ENCODE measurements at regions not wholly inside any gene's neighbourhood (a gene's known extent, or its start where the extent isn't known, plus 50 kb on each side); places are given as distances from the start of the nearest gene placed in this dataset.
"Not testable (repeated sequence)": the region's sequence is repeated elsewhere in the genome, so short reads cannot be mapped to it uniquely, and the experiment has no call there.

GRCh38 chr17:21769781-21770180 lies 77.5 kb downstream of the KCNJ18 start:
- Mint-ChIP-seq H3K9me3 (peaks cover 72 to 79% of the 10 kb centered on the region in 2 experiments), H3K36me3 (ENCODE audit: insufficient read depth in 1 of 3, low read depth in 3 of 3) (peaks cover 5 to 16% (median 14%) of the 10 kb centered on the region in 3 experiments)
- not testable (repeated sequence) for H3K23me2 ChIP-seq (ENCODE audit: insufficient read length, low read depth, low read length, poor library complexity, severe bottlenecking); H2BK12ac ChIP-seq (ENCODE audit: insufficient read length, low read depth, low read length); H2AK5ac ChIP-seq (ENCODE audit: insufficient read length, low read length); H3K27me3 ChIP-seq (ENCODE audit: insufficient read depth, low read length); H2BK15ac ChIP-seq (ENCODE audit: low read depth, low read length); H3K4me3 Mint-ChIP-seq; H2BK120ac ChIP-seq (ENCODE audit: low read depth, low read length, poor library complexity, severe bottlenecking); H3K18ac ChIP-seq (ENCODE audit: insufficient read length, low read depth, low read length); H4K91ac ChIP-seq (ENCODE audit: insufficient read length, low read depth, low read length); H3K4me2 ChIP-seq (ENCODE audit: insufficient read depth, insufficient read length, low read length); H3T11ph ChIP-seq (ENCODE audit: low read length); DNase-seq; H3K4me1 ChIP-seq (ENCODE audit: insufficient read depth, low read length); H3K27ac Mint-ChIP-seq; H3K4ac ChIP-seq (ENCODE audit: low read depth, low read length); H2AFZ ChIP-seq (ENCODE audit: low read length); H2BK20ac ChIP-seq (ENCODE audit: low read depth, low read length, poor library complexity, severe bottlenecking); H4K20me1 ChIP-seq (ENCODE audit: control insufficient read depth, insufficient read depth, insufficient read length); H3K9ac ChIP-seq (ENCODE audit: extremely low read depth, insufficient read length, low read length); H4K5ac ChIP-seq (ENCODE audit: insufficient read length, low read depth, low read length); H3K56ac ChIP-seq (ENCODE audit: insufficient read length, low read depth, low read length); H3K27me3 Mint-ChIP-seq (ENCODE audit: low read depth); H3K27ac ChIP-seq (ENCODE audit: insufficient read length, low read depth, low read length); H3K79me1 ChIP-seq (ENCODE audit: insufficient read depth, low read depth, low read length, poor library complexity, severe bottlenecking); H3K23ac ChIP-seq (ENCODE audit: insufficient read length, low read depth, low read length); H3K14ac ChIP-seq (ENCODE audit: insufficient read depth, low read length); H2BK5ac ChIP-seq (ENCODE audit: insufficient read length, low read length); H3K79me2 ChIP-seq (ENCODE audit: insufficient read depth, low read length); H3K4me1 Mint-ChIP-seq; H4K8ac ChIP-seq (replicated peaks; ENCODE audit: insufficient read length, low read depth, low read length)
- H3K9me3 ChIP-seq (ENCODE audit: control insufficient read depth, low read depth, low read length) = peaks cover 68% of the 10 kb centered on the region
- no CpG with 5 or more reads among the region's 16 CpGs for WGBS (ENCODE audit: extremely low coverage, insufficient read length, low lambda C conversion rate)

GRCh38 chr17:21770466-21771446 lies 78.4 kb downstream of the KCNJ18 start:
- not testable (repeated sequence) for H3K14ac ChIP-seq (ENCODE audit: insufficient read depth, low read length); H2BK12ac ChIP-seq (ENCODE audit: insufficient read length, low read depth, low read length); H2BK20ac ChIP-seq (ENCODE audit: low read depth, low read length, poor library complexity, severe bottlenecking); H3K27ac Mint-ChIP-seq; H2AFZ ChIP-seq (ENCODE audit: low read length); H2AK5ac ChIP-seq (ENCODE audit: insufficient read length, low read length); H2BK5ac ChIP-seq (ENCODE audit: insufficient read length, low read length); H3K4me2 ChIP-seq (ENCODE audit: insufficient read depth, insufficient read length, low read length); H3T11ph ChIP-seq (ENCODE audit: low read length); H3K23me2 ChIP-seq (ENCODE audit: insufficient read length, low read depth, low read length, poor library complexity, severe bottlenecking); H3K9ac ChIP-seq (ENCODE audit: extremely low read depth, insufficient read length, low read length); H3K4ac ChIP-seq (ENCODE audit: low read depth, low read length); H4K8ac ChIP-seq (replicated peaks; ENCODE audit: insufficient read length, low read depth, low read length); H3K18ac ChIP-seq (ENCODE audit: insufficient read length, low read depth, low read length); DNase-seq; H2BK120ac ChIP-seq (ENCODE audit: low read depth, low read length, poor library complexity, severe bottlenecking); H3K4me1 Mint-ChIP-seq; H3K23ac ChIP-seq (ENCODE audit: insufficient read length, low read depth, low read length); H4K20me1 ChIP-seq (ENCODE audit: control insufficient read depth, insufficient read depth, insufficient read length); H4K5ac ChIP-seq (ENCODE audit: insufficient read length, low read depth, low read length); H3K27me3 Mint-ChIP-seq (ENCODE audit: low read depth); H4K91ac ChIP-seq (ENCODE audit: insufficient read length, low read depth, low read length); H3K27me3 ChIP-seq (ENCODE audit: insufficient read depth, low read length); H3K79me2 ChIP-seq (ENCODE audit: insufficient read depth, low read length); H3K27ac ChIP-seq (ENCODE audit: insufficient read length, low read depth, low read length); H3K79me1 ChIP-seq (ENCODE audit: insufficient read depth, low read depth, low read length, poor library complexity, severe bottlenecking); H2BK15ac ChIP-seq (ENCODE audit: low read depth, low read length); H3K4me3 Mint-ChIP-seq; H3K4me1 ChIP-seq (ENCODE audit: insufficient read depth, low read length); H3K56ac ChIP-seq (ENCODE audit: insufficient read length, low read depth, low read length)
- Mint-ChIP-seq H3K9me3 (peaks cover 72 to 79% of the 10 kb centered on the region in 2 experiments), H3K36me3 (ENCODE audit: insufficient read depth in 1 of 3, low read depth in 3 of 3) (peaks cover 5 to 14% (median 13%) of the 10 kb centered on the region in 3 experiments)
- WGBS (ENCODE audit: extremely low coverage, insufficient read length, low lambda C conversion rate) = no CpG with 5 or more reads among the region's 70 CpGs
- peaks cover 64% of the 10 kb centered on the region for H3K9me3 ChIP-seq (ENCODE audit: control insufficient read depth, low read depth, low read length)
